Right lobe of liver (tissue), 4 donors: ENCODE measurements at regions not wholly inside any gene's neighbourhood (a gene's known extent, or its start where the extent isn't known, plus 50 kb on each side); places are given as distances from the start of the nearest gene placed in this dataset.
A peak's percentile ranks its signal among the peaks of the same experiment; 100 is the strongest.

ENCODE experiments used
- CTCF ChIP-seq, 4 donors: fragments of 200-600 bp in 3 of 4; fragments of 450-650 bp in 1 of 4; IDR thresholded peaks; one replicate each; pipeline versions ENCODE4 v1.5.1 to v1.8.0; 2016 to 2022; ENCODE audit warnings: antibody characterized with exemption in 4 of 4, mild to moderate bottlenecking in 2 of 4
- POLR2A ChIP-seq: fragments of 450-650 bp; IDR thresholded peaks from one replicate; pipeline ENCODE4 v1.6.1; 2017; ENCODE audit warnings: antibody characterized with exemption, mild to moderate bottlenecking
- donor health status: DM: no; HTN: no; CAD: no.
- donor health status: DM: no; HTN: no; CAD: no.
- donor health status: DM: no; HTN: yes; CAD: no.

- peak; percentile 39 to 61 (median 58) for TF ChIP-seq CTCF (IDR thresholded peaks at IDR 0.05)
- no peak for TF ChIP-seq POLR2A
Measured at GRCh38 chr12:63068857-63069442, 82.1 kb downstream of the AVPR1A start.
